GM19023 (cell line): ENCODE measurements at regions not wholly inside any gene's neighbourhood (a gene's known extent, or its start where the extent isn't known, plus 50 kb on each side); places are given as distances from the start of the nearest gene placed in this dataset.
A peak's percentile ranks its signal among the peaks of the same experiment; 100 is the strongest.

Experiments
- ATAC-seq: cut with Tn5 transposase; IDR thresholded peaks from one replicate; pipeline ENCODE4 v1.9.1; 2021; ENCODE audit warnings: mild to moderate bottlenecking, moderate library complexity; ENCODE audit not compliant: unreplicated experiment

DNA sequence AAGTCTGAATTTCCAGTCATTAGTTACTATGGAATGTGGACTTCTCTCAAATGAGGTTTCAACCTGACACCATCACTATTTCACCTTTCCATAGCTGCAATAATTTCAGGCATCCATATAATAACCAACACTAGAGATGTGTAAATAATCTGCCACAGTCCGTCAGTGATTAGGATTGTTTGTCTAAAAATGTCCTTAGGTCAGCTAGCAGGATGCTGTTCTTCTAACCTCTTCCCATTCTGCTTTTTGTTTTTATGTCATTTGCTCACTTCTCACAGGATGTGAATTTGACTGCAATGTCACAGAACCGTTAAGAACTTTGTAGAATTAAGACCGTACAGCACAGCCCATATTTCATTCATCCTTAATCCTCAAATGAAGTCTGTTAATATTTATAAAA is 166.4 kb upstream of the RASA1 start:
- no peak for ATAC-seq

DNA sequence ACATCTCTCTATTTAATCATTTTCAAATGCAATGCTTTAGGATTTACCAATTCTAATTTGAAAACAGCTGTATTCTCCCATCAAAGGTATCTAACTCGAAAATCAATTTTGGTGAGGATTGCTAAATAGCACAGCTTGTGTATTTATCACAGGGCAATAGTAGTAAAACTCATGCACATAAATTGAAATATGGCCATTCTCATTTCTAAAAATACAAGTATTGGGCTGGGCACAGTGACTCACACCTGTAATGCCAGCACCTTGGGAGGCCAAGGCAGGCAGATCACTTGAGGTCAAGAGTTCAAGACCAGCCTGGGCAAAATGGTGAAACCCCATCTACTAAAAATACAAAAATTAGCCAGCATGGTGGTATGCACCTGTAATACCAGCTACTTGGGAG is 164.8 kb upstream of the RASA1 start:
- ATAC-seq, result no peak

DNA sequence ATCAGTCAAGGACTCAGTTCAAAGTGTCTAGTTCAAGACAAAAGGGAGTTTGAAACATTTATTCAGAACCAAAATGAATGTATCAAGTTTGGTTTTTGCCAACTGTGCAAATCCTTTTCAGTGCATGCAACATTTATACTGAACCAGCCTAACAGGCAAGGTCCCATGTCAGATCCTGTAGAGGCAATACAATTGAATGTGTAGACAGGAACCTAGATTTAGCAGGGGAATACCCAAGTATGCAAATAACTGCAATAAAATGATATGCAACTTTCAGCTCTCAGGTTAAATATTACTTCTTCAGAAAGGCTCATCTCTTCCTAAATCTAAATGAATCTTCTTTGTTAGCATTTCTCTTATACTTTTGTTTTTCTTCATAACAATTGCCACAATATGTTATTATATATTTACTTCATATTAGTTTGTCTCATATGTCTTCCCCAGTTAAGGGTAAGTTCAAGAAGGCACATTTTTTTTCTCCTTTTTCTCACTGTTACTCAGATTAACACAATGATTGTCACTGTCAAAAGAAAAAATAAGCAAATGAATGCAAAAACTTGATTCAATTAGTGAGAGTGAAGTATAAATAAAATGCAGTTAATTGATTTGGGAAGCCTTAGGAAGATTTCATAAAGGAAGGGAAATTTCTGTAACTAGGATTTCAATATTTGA is 163.9 kb upstream of the RASA1 start:
- peak; percentile 72 for ATAC-seq

DNA sequence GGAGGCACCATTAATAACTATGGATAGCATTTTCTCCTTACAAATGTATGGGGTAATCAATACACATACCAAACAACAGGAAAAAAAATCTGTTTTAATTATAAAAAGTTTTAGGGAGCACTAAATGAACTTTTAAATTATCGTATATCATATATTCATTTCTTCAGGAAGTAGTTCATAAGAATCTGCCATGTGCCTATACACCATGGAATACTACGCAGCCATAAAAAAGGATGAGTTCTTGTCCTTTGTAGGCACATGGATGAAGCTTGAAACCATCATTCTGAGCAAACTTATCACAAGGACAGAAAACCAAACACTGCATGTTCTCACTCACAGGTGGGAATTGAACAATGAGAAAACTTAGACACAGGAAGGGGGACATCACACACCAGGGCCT is 162.1 kb upstream of the RASA1 start:
- ATAC-seq, result no peak

DNA sequence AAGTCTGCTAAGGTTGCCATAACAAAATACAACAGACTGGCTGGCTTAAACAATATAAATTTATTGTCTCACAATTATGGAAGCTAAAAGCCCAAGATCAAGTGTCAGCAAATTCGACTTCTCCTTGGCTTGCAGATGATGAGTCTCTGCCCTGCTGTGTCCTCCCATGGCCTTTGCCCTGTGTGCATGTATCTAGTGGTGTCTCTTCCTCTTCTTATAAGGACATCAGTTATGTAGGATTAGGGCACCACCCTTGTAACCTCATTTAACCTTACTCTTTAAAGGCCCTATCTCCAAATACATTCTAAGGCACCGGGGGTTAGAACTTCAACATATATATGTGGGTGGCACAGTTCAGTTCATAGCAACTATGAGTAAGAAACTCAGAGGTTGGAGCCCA is 157.9 kb upstream of the RASA1 start:
- ATAC-seq, result no peak

DNA sequence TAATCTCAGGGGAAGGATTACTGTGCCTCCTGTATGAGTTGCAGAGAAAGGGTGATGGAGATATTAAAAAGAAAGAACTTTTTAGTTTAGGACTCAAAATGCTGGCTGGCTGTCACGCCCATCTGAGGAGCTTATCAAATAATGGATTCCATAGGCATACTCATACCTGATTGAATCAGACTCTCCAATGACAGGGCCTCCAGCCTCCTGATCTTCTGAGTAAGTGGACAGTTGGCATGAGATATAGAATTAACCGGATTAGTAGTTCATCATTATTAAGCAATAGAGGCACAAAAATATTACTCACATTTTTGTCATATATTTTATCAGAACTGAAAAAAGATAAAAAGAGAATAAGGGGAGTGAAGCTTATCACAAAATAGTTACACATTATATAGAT is 157.0 kb upstream of the RASA1 start:
- no peak for ATAC-seq

DNA sequence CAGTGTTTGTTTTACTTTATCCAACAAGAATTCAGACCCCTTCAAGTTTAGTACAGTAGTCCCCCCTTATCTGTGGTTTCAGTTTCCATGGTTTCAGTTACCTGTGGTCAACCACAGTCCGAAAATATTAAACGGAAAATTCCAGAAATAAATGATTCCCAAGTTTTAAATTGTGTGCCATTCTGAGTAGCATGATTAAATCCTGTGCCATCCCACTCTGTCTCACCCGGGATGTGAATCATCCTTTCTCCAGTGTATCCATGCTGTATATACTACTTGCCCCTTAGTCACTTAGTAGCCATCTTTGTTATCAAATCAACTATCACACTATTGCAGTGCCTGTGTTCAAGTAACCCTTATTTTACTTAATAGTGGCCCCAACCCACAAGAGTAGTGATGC is 153.8 kb upstream of the RASA1 start:
- no peak for ATAC-seq

DNA sequence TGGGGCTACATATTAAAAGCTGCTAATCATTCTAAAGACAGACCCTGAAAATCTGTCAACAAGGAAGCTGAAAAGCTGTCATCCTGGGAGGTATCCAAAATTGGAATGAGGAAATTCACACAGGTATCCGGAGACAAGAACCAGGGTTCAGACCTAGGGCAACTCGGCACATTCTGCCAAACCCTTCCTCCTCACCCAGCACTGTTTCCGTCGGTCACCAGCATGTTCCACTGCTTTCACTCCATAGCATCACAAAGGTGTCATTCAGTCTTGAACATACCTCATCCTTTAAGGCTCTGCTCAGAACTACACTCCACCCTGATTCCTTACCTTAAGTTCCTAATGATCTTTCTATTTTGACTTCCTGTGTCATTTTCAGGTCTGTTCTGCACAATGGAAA is 153.1 kb upstream of the RASA1 start:
- no peak for ATAC-seq

DNA sequence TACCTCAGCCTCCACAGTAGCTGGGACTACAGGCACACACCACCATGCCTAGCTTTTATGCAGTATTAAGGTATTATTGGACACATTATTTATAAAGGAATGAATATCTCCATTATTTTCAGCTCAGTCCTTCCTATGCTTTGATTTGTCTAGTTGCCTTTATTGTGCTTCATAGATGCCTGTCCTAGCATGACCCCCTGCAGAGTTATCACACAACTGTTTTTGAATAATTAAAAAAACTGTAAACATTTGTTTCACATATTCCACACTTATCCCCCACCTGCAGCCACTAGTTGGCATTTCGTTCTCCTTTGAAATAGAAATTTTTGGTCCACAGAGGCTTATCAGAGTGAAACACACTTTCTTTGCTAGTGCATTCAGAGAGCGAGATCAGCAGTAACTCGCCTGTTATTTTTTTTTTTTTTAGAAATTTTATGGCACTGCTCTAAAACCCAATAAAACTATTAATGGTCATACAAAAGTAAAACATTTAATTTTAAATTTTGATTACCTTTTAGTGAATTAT is 151.8 kb upstream of the RASA1 start:
- ATAC-seq, result no peak

DNA sequence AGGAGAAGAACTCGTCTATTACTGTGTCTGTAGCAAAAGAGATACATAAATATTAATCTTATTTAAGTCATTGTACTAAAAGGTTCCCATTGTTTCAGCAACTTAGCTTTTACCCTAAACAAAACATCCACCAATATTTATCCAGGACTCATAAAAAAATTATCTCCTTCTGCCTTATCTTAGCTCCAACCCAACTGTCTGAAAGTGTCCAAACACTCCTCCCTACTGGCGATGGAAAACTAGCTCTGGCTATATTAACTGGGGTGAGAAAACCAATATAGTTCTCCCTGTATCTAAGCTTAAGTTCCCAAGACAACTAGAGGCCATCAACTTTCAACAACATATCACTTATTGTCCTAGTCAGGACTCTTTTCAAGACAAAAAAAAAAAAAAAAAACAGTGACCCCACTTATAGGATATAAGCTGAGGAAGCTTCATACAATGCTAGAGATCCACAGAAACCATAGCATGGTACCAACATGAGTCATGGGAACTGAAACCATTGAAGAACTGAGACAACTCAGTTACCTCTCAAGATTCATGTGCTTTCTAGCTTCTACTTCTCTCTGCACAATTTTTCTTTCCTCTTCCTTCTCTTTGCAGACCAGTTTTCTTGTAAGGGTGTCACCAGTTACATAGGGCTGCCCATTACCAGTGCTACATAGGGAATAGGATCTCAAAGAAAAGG is 150.7 kb upstream of the RASA1 start:
- peak; percentile 84 for ATAC-seq

DNA sequence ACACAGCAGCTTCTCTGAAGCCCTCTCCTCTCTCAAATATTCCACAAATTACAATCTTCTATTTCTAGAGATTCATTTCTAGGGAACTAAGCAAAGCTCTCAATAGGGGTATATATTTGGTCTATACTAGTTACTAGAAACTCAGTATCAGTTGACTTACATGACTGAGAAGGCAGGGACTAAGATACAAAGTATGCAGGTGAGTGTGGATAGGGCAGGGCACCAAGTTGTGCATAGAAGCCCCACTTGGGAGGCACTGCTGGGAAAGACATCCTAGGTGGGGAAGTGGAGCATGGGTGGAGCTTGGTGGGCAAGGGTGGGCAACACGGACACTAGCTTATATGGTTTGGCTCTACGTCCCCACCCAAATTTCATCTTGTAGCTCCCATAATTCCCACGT is 148.1 kb upstream of the RASA1 start:
- ATAC-seq, result no peak

DNA sequence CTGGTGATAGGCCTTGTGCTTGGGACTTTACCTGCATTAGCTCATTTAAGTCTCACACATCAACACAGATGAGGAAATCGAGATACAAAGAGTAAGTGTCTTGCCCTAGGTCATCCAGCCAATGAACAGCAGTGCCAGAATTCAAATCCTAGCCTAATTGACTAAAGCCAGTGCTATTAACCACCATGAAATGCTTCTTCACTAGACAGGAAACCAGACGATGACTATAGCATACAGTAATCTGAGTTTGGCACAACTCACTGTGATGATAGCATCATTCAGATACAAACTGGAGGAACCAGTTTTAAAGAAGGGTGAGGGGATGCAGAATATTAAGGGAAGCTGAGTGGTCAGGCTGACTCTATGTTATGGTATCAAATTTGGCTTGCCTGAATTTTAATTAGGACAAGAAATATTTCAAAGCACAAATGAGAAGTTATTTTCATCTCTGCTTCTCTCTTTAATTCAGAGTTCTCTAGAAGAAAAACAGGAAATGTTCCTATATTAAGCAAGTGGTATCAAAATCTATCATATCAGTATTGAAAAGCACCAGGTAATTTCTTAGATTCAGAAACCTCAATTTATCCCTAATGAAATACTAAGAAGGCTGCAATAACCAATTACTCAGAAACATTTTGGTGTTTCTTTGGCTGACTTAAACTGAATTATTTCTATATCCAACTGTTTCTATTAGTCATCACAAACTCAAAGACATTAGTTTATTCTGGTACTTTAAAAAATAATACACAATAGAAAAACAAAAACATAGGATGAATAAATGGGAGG is 147.0 kb upstream of the RASA1 start:
- ATAC-seq, result no peak

DNA sequence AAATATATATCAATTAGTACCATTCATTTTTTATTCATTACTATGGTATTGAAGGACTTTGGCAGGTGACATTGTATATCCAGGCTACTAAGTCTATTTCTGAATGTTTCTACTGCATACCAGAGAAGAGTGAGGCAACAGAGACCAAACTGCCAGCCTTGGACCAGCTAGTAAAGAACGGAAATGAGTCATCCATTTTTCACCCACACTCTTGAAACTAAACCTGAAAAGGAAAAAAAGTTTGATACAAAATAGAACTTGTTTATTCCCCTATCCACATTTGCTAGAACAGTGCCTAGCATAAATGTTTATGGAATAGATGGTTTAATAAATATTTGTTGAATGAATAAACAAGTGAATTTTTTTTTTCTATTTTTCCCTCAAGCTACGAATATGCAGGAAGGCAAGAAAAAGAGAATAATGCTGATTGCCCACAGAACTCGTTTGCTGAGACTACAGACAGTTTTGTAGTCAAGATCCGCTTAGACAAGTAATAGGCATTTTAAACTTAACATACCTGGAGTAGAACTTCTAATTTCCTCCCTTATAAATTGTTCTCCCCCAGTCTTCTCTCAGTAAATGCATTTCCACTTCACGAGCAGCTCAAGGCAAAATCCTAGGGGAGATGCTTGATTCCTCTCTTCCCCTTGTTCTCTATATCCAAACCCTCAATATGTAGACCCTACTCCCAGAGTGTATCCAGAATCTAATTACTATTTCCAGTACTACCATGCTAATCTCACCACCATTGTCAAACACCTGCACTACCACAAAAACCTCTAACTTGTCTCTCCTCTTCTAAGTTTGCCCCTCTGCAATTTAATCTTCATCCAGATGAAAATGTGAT is 146.2 kb upstream of the RASA1 start:
- ATAC-seq, result peak; percentile 72

DNA sequence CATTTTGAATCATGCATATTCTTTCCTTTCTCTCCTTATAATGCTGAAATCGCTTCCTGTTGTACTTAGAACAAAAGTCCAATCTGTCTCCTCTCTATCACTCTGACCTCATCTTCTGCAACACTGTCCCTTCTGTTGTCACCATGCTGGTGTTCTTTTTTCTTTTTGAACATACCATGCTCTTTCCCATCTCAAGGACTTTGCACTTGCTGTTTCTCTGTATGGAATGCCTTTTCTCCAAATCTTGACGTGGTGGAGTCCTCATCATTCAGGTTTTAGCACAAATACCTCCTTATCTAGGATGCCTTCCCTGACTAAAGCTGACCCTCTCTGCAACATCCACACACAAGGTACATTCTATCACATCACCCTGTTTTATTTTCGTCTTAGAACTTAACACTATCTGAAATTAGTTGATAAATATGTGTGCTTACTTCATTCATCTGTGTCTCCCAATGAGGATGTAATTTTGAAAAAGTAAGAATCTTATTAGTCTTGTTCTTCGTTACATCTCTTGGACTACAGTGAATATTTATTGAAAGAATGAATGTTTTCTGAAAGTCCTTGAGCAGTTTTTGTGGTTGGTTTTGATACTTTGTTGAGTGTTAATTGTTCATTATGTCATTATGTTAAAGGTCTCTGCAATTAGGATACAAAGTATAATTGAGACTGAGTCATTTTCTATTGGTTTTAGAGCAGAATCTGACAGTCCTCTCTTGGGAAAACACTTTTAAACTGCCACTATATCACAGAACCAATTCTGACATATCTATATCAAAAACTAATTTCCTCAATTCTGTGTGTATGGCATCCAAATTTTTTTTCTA is 145.3 kb upstream of the RASA1 start:
- no peak for ATAC-seq

DNA sequence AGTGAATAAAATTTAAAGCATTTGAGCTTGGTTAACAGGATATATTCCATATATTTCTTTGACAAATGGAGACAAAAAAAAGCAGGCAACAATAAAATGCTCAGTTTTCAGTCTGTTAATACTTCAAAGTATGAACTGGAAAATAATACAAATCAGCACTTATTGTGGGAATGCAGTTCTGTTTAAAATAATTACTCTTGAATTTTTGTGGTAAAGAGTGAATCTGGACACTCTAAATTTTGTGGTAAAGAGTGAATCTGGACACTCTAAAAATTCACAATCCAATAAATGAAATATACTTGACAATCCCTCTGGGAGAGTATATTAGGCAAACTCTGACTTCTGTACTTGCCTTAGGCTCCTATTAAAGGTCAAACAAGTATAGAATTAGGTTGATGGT is 141.9 kb upstream of the RASA1 start:
- ATAC-seq, result no peak

DNA sequence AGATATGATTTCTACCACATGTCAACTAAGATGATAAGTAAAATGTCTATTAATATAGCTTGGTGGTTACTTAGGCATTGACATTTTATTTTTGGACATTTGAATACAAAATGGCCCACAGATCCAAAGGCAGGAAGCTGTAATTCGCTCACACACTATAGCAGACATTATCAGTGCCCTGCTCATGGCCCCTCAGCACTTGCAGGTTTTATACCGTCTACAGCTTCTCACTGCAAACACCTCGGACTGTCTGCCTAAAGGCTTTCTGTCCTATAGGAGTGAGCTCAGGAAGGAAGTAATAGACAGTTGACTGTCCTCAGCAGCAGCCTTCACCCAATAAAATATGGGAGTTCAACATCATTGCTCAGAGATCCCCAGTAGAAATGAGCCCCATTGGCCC is 140.8 kb upstream of the RASA1 start:
- ATAC-seq, result no peak

DNA sequence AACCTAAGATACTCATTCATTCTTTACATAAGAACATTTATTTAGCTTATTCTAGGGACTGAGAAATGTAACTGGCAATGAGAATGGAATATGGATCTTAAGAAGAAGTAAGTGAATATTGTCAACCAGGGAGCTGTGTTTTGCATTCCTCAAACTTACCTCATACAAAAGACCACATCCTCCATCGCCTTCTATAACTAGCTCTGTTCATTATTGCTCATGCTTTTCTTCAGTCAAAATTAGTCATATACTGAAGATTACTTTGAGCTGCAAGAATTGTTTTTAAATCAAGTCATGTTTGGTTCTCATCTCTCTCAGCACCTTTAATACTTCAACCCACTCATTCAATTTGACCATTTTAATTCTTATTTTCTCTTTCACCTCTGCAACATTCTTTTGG is 140.3 kb upstream of the RASA1 start:
- ATAC-seq, result no peak

DNA sequence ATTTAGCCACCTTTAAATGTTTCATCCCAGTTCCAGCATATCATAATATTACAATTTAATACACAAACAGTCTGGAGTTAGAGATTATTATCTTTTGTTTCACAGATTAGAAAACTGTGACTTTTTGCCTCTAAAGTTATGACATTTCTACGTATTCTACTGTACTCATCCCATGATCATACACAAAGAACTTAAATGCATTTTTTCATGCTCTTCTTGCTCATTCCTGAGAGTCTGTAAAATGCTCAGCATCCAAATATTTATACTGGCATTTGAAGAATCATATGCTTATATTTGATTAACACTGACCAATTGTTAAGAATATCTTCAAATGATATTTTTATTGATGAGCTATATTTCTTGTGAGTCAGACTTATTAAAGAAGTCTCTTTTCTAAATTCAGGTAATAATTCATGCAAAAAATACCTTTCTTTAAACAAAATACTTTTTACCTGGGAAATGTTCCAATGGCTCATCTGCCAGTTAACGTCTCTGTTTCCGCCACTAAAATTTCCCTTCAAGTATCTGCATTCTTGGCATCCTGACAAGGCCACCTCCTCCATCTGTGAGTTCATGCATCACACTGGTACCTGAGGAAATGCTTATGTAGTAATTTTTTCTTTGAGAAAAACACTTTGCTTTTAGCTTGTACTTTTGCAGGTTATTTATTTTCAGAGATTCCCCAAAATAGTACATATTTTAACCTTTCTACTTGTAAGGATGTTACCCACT is 139.6 kb upstream of the RASA1 start:
- ATAC-seq, result no peak

DNA sequence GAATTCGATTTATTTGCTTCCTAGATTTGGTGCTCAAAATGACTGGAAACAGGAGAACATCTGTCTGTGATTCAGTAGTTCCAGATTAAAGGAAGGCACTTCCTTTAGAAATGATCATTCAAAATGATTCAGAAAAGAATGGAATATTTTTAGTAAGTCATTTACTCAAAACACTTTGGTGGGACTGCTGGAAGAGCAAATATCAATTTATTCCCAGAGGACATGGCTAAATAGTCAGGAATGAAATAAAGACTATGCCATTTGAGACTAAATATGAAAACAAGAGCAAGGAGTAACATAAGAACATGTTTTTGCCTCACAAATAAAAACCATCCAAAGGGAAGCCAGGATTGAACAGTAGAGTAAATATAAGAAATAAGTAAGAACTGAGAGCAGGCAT is 138.6 kb upstream of the RASA1 start:
- ATAC-seq, result no peak
